Neuron (in vitro differentiated cells): ENCODE measurements at regions not wholly inside any gene's neighbourhood (a gene's known extent, or its start where the extent isn't known, plus 50 kb on each side); places are given as distances from the start of the nearest gene placed in this dataset.

Source experiments
- H2AFZ ChIP-seq: one replicate; pipeline ENCODE4 v1.6.1; 2013; ENCODE audit warnings: low read depth, mild to moderate bottlenecking, inconsistent platforms, low read length, moderate library complexity
- H3K27me3 ChIP-seq: one replicate; pipeline ENCODE4 v1.6.1; 2013; ENCODE audit warnings: low read length; ENCODE audit not compliant: insufficient read depth
- H3K36me3 ChIP-seq: one replicate; pipeline ENCODE4 v1.6.1; 2013; ENCODE audit warnings: low read length; ENCODE audit not compliant: insufficient read depth
- H3K4me1 ChIP-seq: one replicate; pipeline ENCODE4 v1.6.1; 2013; ENCODE audit warnings: low read length; ENCODE audit not compliant: insufficient read depth
- H3K4me3 ChIP-seq: 2 replicates; pipeline ENCODE4 v1.5.1; 2013; ENCODE audit warnings: mild to moderate bottlenecking, low read length, moderate library complexity
- H3K9me3 ChIP-seq: one replicate; pipeline ENCODE4 v1.6.1; 2013; ENCODE audit warnings: low read length

- H3K36me3 ChIP-seq, result no peaks in the 10 kb centered on the region
- no peaks in the 10 kb centered on the region for H3K4me1 ChIP-seq
Observed at GRCh38 chr2:200013906-200014305, 58.5 kb downstream of the MAIP1 start.

GRCh38 chr2:200021449-200022114 lies 66.2 kb downstream of the MAIP1 start:
- H3K9me3 ChIP-seq, result no peaks in the 10 kb centered on the region
- no peaks in the 10 kb centered on the region for H3K27me3 ChIP-seq
- no peaks in the 10 kb centered on the region for H3K4me1 ChIP-seq
- H3K4me3 ChIP-seq, result no peak overlapping the region
- no peak overlapping the region for H2AFZ ChIP-seq
- H3K36me3 ChIP-seq, result no peaks in the 10 kb centered on the region

More at GRCh38 chr2:200013906-200014305, 58.5 kb downstream of the MAIP1 start:
- Histone ChIP-seq H3K4me3 (no peak overlapping the region), H3K27me3 (no peaks in the 10 kb centered on the region), H2AFZ (no peak overlapping the region), H3K9me3 (no peaks in the 10 kb centered on the region)

GRCh38 chr2:200022511-200022910 lies 67.1 kb downstream of the MAIP1 start:
- no peaks in the 10 kb centered on the region for H3K36me3 ChIP-seq
- no peaks in the 10 kb centered on the region for H3K27me3 ChIP-seq
- H2AFZ ChIP-seq, result no peak overlapping the region
- H3K9me3 ChIP-seq, result no peaks in the 10 kb centered on the region
- no peak overlapping the region for H3K4me3 ChIP-seq
- no peaks in the 10 kb centered on the region for H3K4me1 ChIP-seq

GRCh38 chr2:200023570-200023969 lies 68.2 kb downstream of the MAIP1 start:
- Histone ChIP-seq H3K4me1 (no peaks in the 10 kb centered on the region), H3K9me3 (no peaks in the 10 kb centered on the region), H3K27me3 (no peaks in the 10 kb centered on the region), H3K4me3 (no peak overlapping the region), H3K36me3 (no peaks in the 10 kb centered on the region), H2AFZ (no peak overlapping the region)

GRCh38 chr2:200025717-200026116 lies 70.3 kb downstream of the MAIP1 start:
- Histone ChIP-seq H3K36me3 (no peaks in the 10 kb centered on the region), H2AFZ (no peak overlapping the region), H3K4me1 (no peaks in the 10 kb centered on the region), H3K9me3 (no peaks in the 10 kb centered on the region), H3K27me3 (no peaks in the 10 kb centered on the region), H3K4me3 (no peak overlapping the region)

- no peak overlapping the region for H2AFZ ChIP-seq
- no peaks in the 10 kb centered on the region for H3K36me3 ChIP-seq
- H3K9me3 ChIP-seq, result no peaks in the 10 kb centered on the region
- no peaks in the 10 kb centered on the region for H3K4me1 ChIP-seq
- no peaks in the 10 kb centered on the region for H3K27me3 ChIP-seq
- no peak overlapping the region for H3K4me3 ChIP-seq
Observed at GRCh38 chr2:200026332-200027230, 71.2 kb downstream of the MAIP1 start.

GRCh38 chr2:200028998-200029397 lies 73.6 kb downstream of the MAIP1 start:
- Histone ChIP-seq H3K4me1 (no peaks in the 10 kb centered on the region), H3K4me3 (no peak overlapping the region), H2AFZ (no peak overlapping the region), H3K27me3 (no peaks in the 10 kb centered on the region), H3K9me3 (no peaks in the 10 kb centered on the region), H3K36me3 (no peaks in the 10 kb centered on the region)

- H3K4me1 ChIP-seq, result no peaks in the 10 kb centered on the region
- no peaks in the 10 kb centered on the region for H3K36me3 ChIP-seq
- no peaks in the 10 kb centered on the region for H3K9me3 ChIP-seq
- no peak overlapping the region for H2AFZ ChIP-seq
- H3K4me3 ChIP-seq, result no peak overlapping the region
- H3K27me3 ChIP-seq, result no peaks in the 10 kb centered on the region
Observed at GRCh38 chr2:200032895-200033294, 77.5 kb downstream of the MAIP1 start.

GRCh38 chr2:200033929-200034328 lies 78.5 kb downstream of the MAIP1 start:
- no peaks in the 10 kb centered on the region for H3K27me3 ChIP-seq

GRCh38 chr2:200034816-200035215 lies 79.4 kb downstream of the MAIP1 start:
- no peaks in the 10 kb centered on the region for H3K9me3 ChIP-seq
- no peak overlapping the region for H2AFZ ChIP-seq
- no peaks in the 10 kb centered on the region for H3K27me3 ChIP-seq
- no peak overlapping the region for H3K4me3 ChIP-seq
- H3K4me1 ChIP-seq, result no peaks in the 10 kb centered on the region
- no peaks in the 10 kb centered on the region for H3K36me3 ChIP-seq

More at GRCh38 chr2:200033929-200034328, 78.5 kb downstream of the MAIP1 start:
- H3K4me3 ChIP-seq, result no peak overlapping the region
- H3K36me3 ChIP-seq, result no peaks in the 10 kb centered on the region
- no peak overlapping the region for H2AFZ ChIP-seq
- no peaks in the 10 kb centered on the region for H3K4me1 ChIP-seq
- no peaks in the 10 kb centered on the region for H3K9me3 ChIP-seq

GRCh38 chr2:200039724-200040650 lies 84.6 kb downstream of the MAIP1 start:
- Histone ChIP-seq H2AFZ (no peak overlapping the region), H3K36me3 (no peaks in the 10 kb centered on the region), H3K4me3 (no peak overlapping the region), H3K4me1 (no peaks in the 10 kb centered on the region), H3K9me3 (no peaks in the 10 kb centered on the region), H3K27me3 (no peaks in the 10 kb centered on the region)

GRCh38 chr2:200040831-200041230 lies 85.4 kb downstream of the MAIP1 start:
- Histone ChIP-seq H3K27me3 (no peaks in the 10 kb centered on the region), H2AFZ (no peak overlapping the region), H3K4me3 (no peak overlapping the region), H3K9me3 (peaks cover 5% of the 10 kb centered on the region), H3K4me1 (no peaks in the 10 kb centered on the region), H3K36me3 (no peaks in the 10 kb centered on the region)

- Histone ChIP-seq H3K9me3 (peaks cover 5% of the 10 kb centered on the region), H3K27me3 (no peaks in the 10 kb centered on the region), H3K4me3 (no peak overlapping the region), H3K36me3 (no peaks in the 10 kb centered on the region), H2AFZ (no peak overlapping the region), H3K4me1 (no peaks in the 10 kb centered on the region)
Observed at GRCh38 chr2:200041639-200042038, 86.3 kb downstream of the MAIP1 start.
